Keratinocyte (primary cell): ENCODE measurements at regions not wholly inside any gene's neighbourhood (a gene's known extent, or its start where the extent isn't known, plus 50 kb on each side); places are given as distances from the start of the nearest gene placed in this dataset.

ENCODE experiments used
- DNase-seq: peaks from one replicate; pipeline ENCODE4 v3.0.0-alpha.2; 2011; ENCODE audit warnings: low read depth, missing footprints, low spot score
- FAIRE-seq: peaks from 2 replicates; lab custom pipeline; 2011; peaks lifted over from hg19 to GRCh38; lab: Jason Lieb, UNC
- H2AFZ ChIP-seq: 2 replicates; pipeline ENCODE4 v1.6.0; 2012; ENCODE audit warnings: low read length, control low read depth, inconsistent platforms; ENCODE audit not compliant: control insufficient read depth
- H3K27ac ChIP-seq: 2 replicates; pipeline ENCODE4 v1.5.1; 2011; ENCODE audit warnings: low read length; ENCODE audit not compliant: control insufficient read depth, insufficient read depth
- H3K27me3 ChIP-seq: 3 replicates; pipeline ENCODE4 v1.6.0; 2011; ENCODE audit warnings: low read length; ENCODE audit not compliant: control insufficient read depth, insufficient read depth; ENCODE audit errors: extremely low read depth
- H3K36me3 ChIP-seq, 2 experiments: 2 replicates in 1 of 2; 3 replicates in 1 of 2; pipeline ENCODE4 v1.5.1; 2011; ENCODE audit warnings: low read length in 2 of 2, mild to moderate bottlenecking in 1 of 2; ENCODE audit not compliant: control insufficient read depth in 2 of 2, insufficient read depth in 2 of 2; ENCODE audit errors: extremely low read depth in 1 of 2
- H3K4me1 ChIP-seq: 3 replicates; pipeline ENCODE4 v1.5.1; 2011; ENCODE audit warnings: low read length; ENCODE audit not compliant: control insufficient read depth, insufficient read depth; ENCODE audit errors: extremely low read depth
- H3K4me2 ChIP-seq: 3 replicates; pipeline ENCODE4 v1.6.0; 2011; ENCODE audit warnings: low read depth, low read length; ENCODE audit not compliant: control insufficient read depth, insufficient read depth; ENCODE audit errors: extremely low read depth
- H3K4me3 ChIP-seq, 3 experiments: fragments of 200-600 bp in 1 of 3; sonication (generic) in 1 of 3; 2 replicates in 2 of 3; 3 replicates in 1 of 3; pipeline ENCODE4 v1.5.1; 2011 to 2016; ENCODE audit warnings: low read length in 3 of 3, mild to moderate bottlenecking in 3 of 3, control low read depth in 2 of 3, inconsistent platforms in 1 of 3, low read depth in 1 of 3, mixed read lengths in 1 of 3, mixed run types in 1 of 3, moderate library complexity in 1 of 3; ENCODE audit not compliant: control insufficient read depth in 2 of 3, insufficient read depth in 2 of 3; ENCODE audit errors: extremely low read depth in 1 of 3
- H3K79me2 ChIP-seq: 2 replicates; pipeline ENCODE4 v1.6.0; 2012; ENCODE audit warnings: low read length; ENCODE audit not compliant: control insufficient read depth, insufficient read depth
- H3K9ac ChIP-seq: 3 replicates; pipeline ENCODE4 v1.6.0; 2011; ENCODE audit warnings: low read length; ENCODE audit not compliant: control insufficient read depth, insufficient read depth; ENCODE audit errors: extremely low read depth
- H3K9me1 ChIP-seq: 3 replicates; pipeline ENCODE4 v1.6.0; 2011; ENCODE audit warnings: low read length; ENCODE audit not compliant: control insufficient read depth, insufficient read depth; ENCODE audit errors: extremely low read depth
- H3K9me3 ChIP-seq: 2 replicates; pipeline ENCODE4 v1.5.1; 2012; ENCODE audit warnings: low read depth, low read length; ENCODE audit not compliant: control insufficient read depth
- H4K20me1 ChIP-seq: 3 replicates; pipeline ENCODE4 v1.6.0; 2011; ENCODE audit warnings: low read length; ENCODE audit not compliant: control insufficient read depth, insufficient read depth; ENCODE audit errors: extremely low read depth
- EZH2 ChIP-seq: IDR thresholded peaks from one replicate; pipeline ENCODE4 v1.6.1; 2012; ENCODE audit warnings: inconsistent platforms, mild to moderate bottlenecking, low read length, moderate library complexity
- dilution Hi-C: fragments of 300-500 bp; cut with MboI; formaldehyde crosslinking; loops from one replicate; pipeline ENCODE4 v1.7.0; 2020; ENCODE audit warnings: low sequenced_read_pairs; ENCODE audit not compliant: extremely low pct_ligation_motif_present
- TF ChIP-seq, protein P1 (sequence below), 3 experiments: IDR thresholded peaks in 1 of 3; conservative IDR thresholded peaks in 1 of 3; optimal IDR thresholded peaks in 1 of 3; 2 replicates in 2 of 3; 3 replicates in 1 of 3; pipeline versions ENCODE3 to v1.5.1; 2011; ENCODE audit warnings: low read length in 3 of 3, mild to moderate bottlenecking in 3 of 3, moderate library complexity in 2 of 3, control low read depth in 1 of 3, inconsistent platforms in 1 of 3; ENCODE audit not compliant: insufficient read depth in 2 of 3; ENCODE audit errors: extremely low read depth in 1 of 3

DNA sequence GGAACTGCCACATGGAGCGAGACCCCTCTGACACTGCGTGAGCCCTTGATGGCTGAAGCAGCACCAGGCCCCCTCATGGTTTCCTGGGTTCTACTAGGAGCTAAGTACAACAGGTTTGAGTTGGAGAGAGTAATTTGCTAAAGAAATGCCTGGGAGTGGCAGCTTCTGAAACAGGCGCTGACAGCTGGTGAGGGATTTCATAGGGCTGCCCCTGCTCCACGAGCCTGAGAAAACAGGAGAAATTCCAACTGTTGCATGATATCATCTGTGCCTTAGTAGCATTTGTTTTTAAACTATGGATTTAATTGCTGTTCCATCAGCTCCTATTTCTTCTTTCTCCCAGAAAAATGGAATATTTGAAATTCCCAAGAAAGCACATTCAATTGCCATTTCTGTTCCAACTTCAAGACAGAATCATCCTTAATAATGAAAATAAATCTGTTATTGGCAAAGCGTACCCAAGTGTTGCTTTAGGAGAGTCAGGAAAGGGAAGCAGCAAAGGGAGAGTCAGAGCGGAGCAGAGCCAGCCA, 78.8 kb upstream of the ANKFN1 start:
- no peak overlapping the region for H3K4me2 ChIP-seq
- TF ChIP-seq, protein P1, sequence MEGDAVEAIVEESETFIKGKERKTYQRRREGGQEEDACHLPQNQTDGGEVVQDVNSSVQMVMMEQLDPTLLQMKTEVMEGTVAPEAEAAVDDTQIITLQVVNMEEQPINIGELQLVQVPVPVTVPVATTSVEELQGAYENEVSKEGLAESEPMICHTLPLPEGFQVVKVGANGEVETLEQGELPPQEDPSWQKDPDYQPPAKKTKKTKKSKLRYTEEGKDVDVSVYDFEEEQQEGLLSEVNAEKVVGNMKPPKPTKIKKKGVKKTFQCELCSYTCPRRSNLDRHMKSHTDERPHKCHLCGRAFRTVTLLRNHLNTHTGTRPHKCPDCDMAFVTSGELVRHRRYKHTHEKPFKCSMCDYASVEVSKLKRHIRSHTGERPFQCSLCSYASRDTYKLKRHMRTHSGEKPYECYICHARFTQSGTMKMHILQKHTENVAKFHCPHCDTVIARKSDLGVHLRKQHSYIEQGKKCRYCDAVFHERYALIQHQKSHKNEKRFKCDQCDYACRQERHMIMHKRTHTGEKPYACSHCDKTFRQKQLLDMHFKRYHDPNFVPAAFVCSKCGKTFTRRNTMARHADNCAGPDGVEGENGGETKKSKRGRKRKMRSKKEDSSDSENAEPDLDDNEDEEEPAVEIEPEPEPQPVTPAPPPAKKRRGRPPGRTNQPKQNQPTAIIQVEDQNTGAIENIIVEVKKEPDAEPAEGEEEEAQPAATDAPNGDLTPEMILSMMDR (optimal IDR thresholded peaks at IDR 0.05 in 1 of 3, IDR thresholded peaks at IDR 0.05 in 1 of 3, conservative IDR thresholded peaks at IDR 0.05 in 1 of 3; ENCODE audit: extremely low read depth in 1 of 3, insufficient read depth in 2 of 3, low read length in 3 of 3) = no peak
- no peak for TF ChIP-seq EZH2
- no peaks in the 10 kb centered on the region for H3K9me1 ChIP-seq
- dilution Hi-C loops = no loop called here
- no peaks in the 10 kb centered on the region for H3K79me2 ChIP-seq
- FAIRE-seq (no peak), DNase-seq (no peak)
- no peak overlapping the region for H2AFZ ChIP-seq
- no peaks in the 10 kb centered on the region for H4K20me1 ChIP-seq
- H3K36me3 ChIP-seq = no peaks in the 10 kb centered on the region
- H3K27me3 ChIP-seq = no peaks in the 10 kb centered on the region
- no peak overlapping the region for H3K9ac ChIP-seq
- H3K27ac ChIP-seq = no peak overlapping the region
- H3K4me1 ChIP-seq = no peaks in the 10 kb centered on the region
- no peak overlapping the region for H3K4me3 ChIP-seq
- H3K9me3 ChIP-seq = no peaks in the 10 kb centered on the region

DNA sequence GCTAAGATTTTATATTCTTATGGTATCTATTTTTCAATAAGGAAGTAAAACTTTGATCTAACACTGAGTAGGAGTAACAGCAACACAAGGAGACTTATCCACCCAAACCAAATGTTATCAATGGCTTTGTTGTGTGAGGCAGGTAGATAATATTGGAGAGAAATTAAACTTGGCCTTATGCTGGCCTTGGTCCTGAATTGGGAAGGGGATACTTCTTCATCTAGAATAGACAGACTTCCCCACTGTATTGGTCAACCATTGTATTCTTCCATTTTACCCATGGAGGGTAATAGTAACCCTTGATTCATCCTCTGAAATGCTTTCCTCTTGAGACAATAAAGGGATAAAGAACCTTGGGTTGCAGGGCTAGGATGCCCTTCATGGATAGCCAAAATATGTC, 76.3 kb upstream of the ANKFN1 start:
- FAIRE-seq (no peak), DNase-seq (no peak)
- H4K20me1 ChIP-seq = no peaks in the 10 kb centered on the region
- H3K9me1 ChIP-seq = no peaks in the 10 kb centered on the region
- no peak overlapping the region for H2AFZ ChIP-seq
- H3K9me3 ChIP-seq = no peaks in the 10 kb centered on the region
- dilution Hi-C loops = no loop called here
- H3K27me3 ChIP-seq = no peaks in the 10 kb centered on the region
- no peak overlapping the region for H3K27ac ChIP-seq
- H3K9ac ChIP-seq = no peak overlapping the region
- H3K4me2 ChIP-seq = no peak overlapping the region
- no peaks in the 10 kb centered on the region for H3K79me2 ChIP-seq
- TF ChIP-seq EZH2 = no peak
- TF ChIP-seq, protein P1 (optimal IDR thresholded peaks at IDR 0.05 in 1 of 3, IDR thresholded peaks at IDR 0.05 in 1 of 3, conservative IDR thresholded peaks at IDR 0.05 in 1 of 3; ENCODE audit: extremely low read depth in 1 of 3, insufficient read depth in 2 of 3, low read length in 3 of 3) = no peak
- H3K4me1 ChIP-seq = no peaks in the 10 kb centered on the region
- H3K4me3 ChIP-seq = no peak overlapping the region
- H3K36me3 ChIP-seq = no peaks in the 10 kb centered on the region
